Kidney epithelial cell (primary cell): ENCODE measurements at regions not wholly inside any gene's neighbourhood (a gene's known extent, or its start where the extent isn't known, plus 50 kb on each side); places are given as distances from the start of the nearest gene placed in this dataset.
"Not testable (repeated sequence)": the region's sequence is repeated elsewhere in the genome, so short reads cannot be mapped to it uniquely, and the experiment has no call there.

Source experiments
- DNase-seq: peaks from one replicate; pipeline ENCODE4 v3.0.0-alpha.2; 2010; ENCODE audit warnings: low read depth
- H3K27me3 ChIP-seq: 2 replicates; pipeline ENCODE4 v1.6.0; 2011; ENCODE audit warnings: low read length; ENCODE audit not compliant: control insufficient read depth, insufficient read depth
- H3K36me3 ChIP-seq: 2 replicates; pipeline ENCODE4 v1.5.1; 2011; ENCODE audit warnings: low read length; ENCODE audit not compliant: control insufficient read depth, insufficient read depth
- H3K4me3 ChIP-seq: 2 replicates; pipeline ENCODE4 v1.5.1; 2011; ENCODE audit warnings: low read depth, mild to moderate bottlenecking, control low read depth, low read length
- CTCF ChIP-seq: IDR thresholded peaks from 2 replicates; pipeline ENCODE4 v1.5.1; 2011; ENCODE audit warnings: mild to moderate bottlenecking, moderate library complexity, low read length, control low read depth, inconsistent platforms; ENCODE audit not compliant: insufficient read depth, poor library complexity, severe bottlenecking

- TF ChIP-seq CTCF: no peak
- no peak for DNase-seq
- Histone ChIP-seq H3K36me3 (no peaks in the 10 kb centered on the region), H3K27me3 (no peaks in the 10 kb centered on the region), H3K4me3 (no peak overlapping the region)
Measured at GRCh38 chr2:167818521-167818920, 428.9 kb downstream of the STK39 start.

- DNase-seq: no peak
- no peaks in the 10 kb centered on the region for H3K36me3 ChIP-seq
- TF ChIP-seq CTCF: no peak
- H3K27me3 ChIP-seq: no peaks in the 10 kb centered on the region
- no peak overlapping the region for H3K4me3 ChIP-seq
Measured at GRCh38 chr2:167817908-167818307, 429.5 kb downstream of the STK39 start.

GRCh38 chr2:167817422-167817821 lies 430.0 kb downstream of the STK39 start:
- no peak for TF ChIP-seq CTCF
- Histone ChIP-seq H3K27me3 (no peaks in the 10 kb centered on the region), H3K4me3 (no peak overlapping the region), H3K36me3 (no peaks in the 10 kb centered on the region)
- DNase-seq: no peak

- no peak overlapping the region for H3K4me3 ChIP-seq
- no peaks in the 10 kb centered on the region for H3K36me3 ChIP-seq
- TF ChIP-seq CTCF: no peak
- DNase-seq: no peak
- no peaks in the 10 kb centered on the region for H3K27me3 ChIP-seq
Measured at GRCh38 chr2:167816874-167817290, 430.5 kb downstream of the STK39 start.

GRCh38 chr2:167814881-167815718 lies 432.3 kb downstream of the STK39 start:
- no peak for DNase-seq
- Histone ChIP-seq H3K4me3 (no peak overlapping the region), H3K27me3 (no peaks in the 10 kb centered on the region), H3K36me3 (no peaks in the 10 kb centered on the region)
- no peak for TF ChIP-seq CTCF

GRCh38 chr2:167814482-167814880 lies 432.9 kb downstream of the STK39 start:
- not testable (repeated sequence) for H3K27me3 ChIP-seq, H3K36me3 ChIP-seq, H3K4me3 ChIP-seq, DNase-seq

- not testable (repeated sequence) for H3K4me3 ChIP-seq, DNase-seq, H3K36me3 ChIP-seq, H3K27me3 ChIP-seq
Measured at GRCh38 chr2:167809799-167810198, 437.6 kb downstream of the STK39 start.
